Trophoblast cell (in vitro differentiated cells and primary cell): ENCODE measurements at regions not wholly inside any gene's neighbourhood (a gene's known extent, or its start where the extent isn't known, plus 50 kb on each side); places are given as distances from the start of the nearest gene placed in this dataset.

Experiments used
- DNase-seq, 2 donors: peaks; one replicate each; pipeline ENCODE4 v3.0.0-alpha.2; 2016
- H2AFZ ChIP-seq: 2 replicates; pipeline ENCODE4 v1.6.1; 2013; ENCODE audit warnings: low read length, moderate library complexity, mild to moderate bottlenecking; ENCODE audit not compliant: insufficient read depth, poor library complexity
- H2AK5ac ChIP-seq: 2 replicates; pipeline ENCODE4 v1.6.1; 2013; ENCODE audit warnings: mild to moderate bottlenecking, low read length
- H2BK120ac ChIP-seq: 2 replicates; pipeline ENCODE4 v1.6.1; 2013; ENCODE audit warnings: low read length, mild to moderate bottlenecking, moderate library complexity; ENCODE audit not compliant: insufficient read depth, poor library complexity
- H2BK12ac ChIP-seq: 2 replicates; pipeline ENCODE4 v1.6.1; 2013; ENCODE audit warnings: mild to moderate bottlenecking, low read length, moderate library complexity
- H2BK5ac ChIP-seq: 2 replicates; pipeline ENCODE4 v1.6.1; 2013; ENCODE audit warnings: low read length, low read depth, moderate library complexity, mild to moderate bottlenecking; ENCODE audit not compliant: poor library complexity
- H3K14ac ChIP-seq: 2 replicates; pipeline ENCODE4 v1.6.1; 2013; ENCODE audit warnings: mild to moderate bottlenecking, low read length
- H3K18ac ChIP-seq: 2 replicates; pipeline ENCODE4 v1.6.1; 2013; ENCODE audit warnings: mild to moderate bottlenecking, low read length
- H3K23ac ChIP-seq: 2 replicates; pipeline ENCODE4 v1.6.1; 2013; ENCODE audit warnings: low read length
- H3K27ac ChIP-seq: 2 replicates; pipeline ENCODE4 v1.5.1; 2013; ENCODE audit warnings: low read depth, mild to moderate bottlenecking, inconsistent platforms, low read length, moderate library complexity
- H3K27me3 ChIP-seq: 2 replicates; pipeline ENCODE4 v1.6.1; 2013; ENCODE audit warnings: inconsistent platforms, mild to moderate bottlenecking, low read length, moderate library complexity; ENCODE audit not compliant: insufficient read depth
- H3K36me3 ChIP-seq, 2 experiments: 1 replicate in 1 of 2; 2 replicates in 1 of 2; pipeline ENCODE4 v1.6.1; 2013; ENCODE audit warnings: low read length in 2 of 2, mild to moderate bottlenecking in 2 of 2, moderate library complexity in 1 of 2; ENCODE audit not compliant: insufficient read depth in 2 of 2, control insufficient read depth in 1 of 2
- H3K4ac ChIP-seq: 2 replicates; pipeline ENCODE4 v1.6.1; 2013; ENCODE audit warnings: low read depth, mild to moderate bottlenecking, low read length, moderate library complexity
- H3K4me1 ChIP-seq, 2 experiments: 1 replicate in 1 of 2; 2 replicates in 1 of 2; pipeline ENCODE4 v1.6.1; 2013; ENCODE audit warnings: low read length in 2 of 2, mild to moderate bottlenecking in 2 of 2, moderate library complexity in 1 of 2; ENCODE audit not compliant: insufficient read depth in 2 of 2, control insufficient read depth in 1 of 2
- H3K4me2 ChIP-seq: 2 replicates; pipeline ENCODE4 v1.6.1; 2013; ENCODE audit warnings: inconsistent platforms, mild to moderate bottlenecking, low read length, moderate library complexity
- H3K4me3 ChIP-seq: 2 replicates; pipeline ENCODE4 v1.5.1; 2013; ENCODE audit warnings: mild to moderate bottlenecking, low read depth, low read length, inconsistent platforms
- H3K79me1 ChIP-seq: one replicate; pipeline ENCODE4 v1.6.1; 2013; ENCODE audit warnings: low read length
- H3K79me2 ChIP-seq: 2 replicates; pipeline ENCODE4 v1.6.1; 2013; ENCODE audit warnings: low read length, mild to moderate bottlenecking; ENCODE audit not compliant: control insufficient read depth, insufficient read depth, poor library complexity
- H3K9ac ChIP-seq: 2 replicates; pipeline ENCODE4 v1.6.1; 2013; ENCODE audit warnings: mild to moderate bottlenecking, low read length
- H3K9me3 ChIP-seq: 2 replicates; pipeline ENCODE4 v1.6.1; 2013; ENCODE audit warnings: low read depth, mild to moderate bottlenecking, control low read depth, inconsistent platforms, low read length; ENCODE audit not compliant: insufficient read depth
- H4K12ac ChIP-seq: 2 replicates; pipeline ENCODE4 v1.6.1; 2013; ENCODE audit warnings: low read depth, mild to moderate bottlenecking, low read length, moderate library complexity
- H4K8ac ChIP-seq: 2 replicates; pipeline ENCODE4 v1.6.1; 2013; ENCODE audit warnings: low read depth, mild to moderate bottlenecking, low read length, moderate library complexity
- H4K91ac ChIP-seq: one replicate; pipeline ENCODE4 v1.6.1; 2013; ENCODE audit warnings: low read depth, mild to moderate bottlenecking, low read length, moderate library complexity
- WGBS: extraction: QIAGEN DNeasy Blood & Tissue Kit; methylation state at CpG from one replicate; pipeline ENCODE4 v1.1.7; 2013; ENCODE audit warnings: missing lambda C conversion rate; ENCODE audit not compliant: insufficient read length, insufficient coverage; ENCODE audit errors: extremely low coverage; 5-methylcytosine and 5-hydroxymethylcytosine counted together

- H2AK5ac ChIP-seq: no peak overlapping the region
- H3K4me2 ChIP-seq: no peak overlapping the region
- no peak overlapping the region for H2BK12ac ChIP-seq
- H3K4me3 ChIP-seq: no peak overlapping the region
- no peak overlapping the region for H3K9ac ChIP-seq
- DNase-seq: no peak
- H4K8ac ChIP-seq: no peak overlapping the region
- no peak overlapping the region for H2AFZ ChIP-seq
- H2BK5ac ChIP-seq: no peak overlapping the region
- H3K23ac ChIP-seq: no peak overlapping the region
- H3K79me2 ChIP-seq: no peaks in the 10 kb centered on the region
- H3K4me1 ChIP-seq: no peaks in the 10 kb centered on the region
- no peak overlapping the region for H3K4ac ChIP-seq
- no peaks in the 10 kb centered on the region for H3K27me3 ChIP-seq
- H3K79me1 ChIP-seq: no peaks in the 10 kb centered on the region
- H3K36me3 ChIP-seq: no peaks in the 10 kb centered on the region
- WGBS: no CpG with 5 or more reads among the region's 2 CpGs
- H3K27ac ChIP-seq: no peak overlapping the region
- no peak overlapping the region for H2BK120ac ChIP-seq
- no peaks in the 10 kb centered on the region for H3K9me3 ChIP-seq
- H3K18ac ChIP-seq: no peak overlapping the region
- H3K14ac ChIP-seq: no peak overlapping the region
- no peak overlapping the region for H4K12ac ChIP-seq
- no peak overlapping the region for H4K91ac ChIP-seq
These were observed 1615.8 kb downstream of the ARAP2 start for GRCh38 chr4:34628471-34628870.

GRCh38 chr4:34629451-34629850, 1614.9 kb downstream of the ARAP2 start:
- Histone ChIP-seq H2AFZ (no peak overlapping the region), H4K8ac (no peak overlapping the region), H3K79me2 (no peaks in the 10 kb centered on the region), H3K79me1 (no peaks in the 10 kb centered on the region), H3K4me2 (no peak overlapping the region), H4K12ac (no peak overlapping the region), H3K36me3 (no peaks in the 10 kb centered on the region), H4K91ac (no peak overlapping the region), H3K18ac (no peak overlapping the region), H3K4me1 (no peaks in the 10 kb centered on the region), H2BK120ac (no peak overlapping the region), H3K4me3 (no peak overlapping the region), H2AK5ac (no peak overlapping the region), H2BK5ac (no peak overlapping the region), H3K9me3 (no peaks in the 10 kb centered on the region), H3K23ac (no peak overlapping the region), H3K9ac (no peak overlapping the region), H3K27ac (no peak overlapping the region), H3K14ac (no peak overlapping the region), H2BK12ac (no peak overlapping the region), H3K27me3 (no peaks in the 10 kb centered on the region), H3K4ac (no peak overlapping the region)
- WGBS: no CpG with 5 or more reads among the region's 2 CpGs
- no peak for DNase-seq

GRCh38 chr4:34633241-34633640, 1611.1 kb downstream of the ARAP2 start:
- Histone ChIP-seq H3K79me2 (no peaks in the 10 kb centered on the region), H3K27me3 (no peaks in the 10 kb centered on the region), H3K4me3 (no peak overlapping the region), H2AK5ac (no peak overlapping the region), H3K18ac (no peak overlapping the region), H3K4ac (no peak overlapping the region), H3K27ac (no peak overlapping the region), H3K4me2 (no peak overlapping the region), H3K14ac (no peak overlapping the region), H3K36me3 (no peaks in the 10 kb centered on the region), H2BK5ac (no peak overlapping the region), H4K8ac (no peak overlapping the region), H3K23ac (no peak overlapping the region), H4K12ac (no peak overlapping the region), H4K91ac (no peak overlapping the region), H3K9ac (no peak overlapping the region), H2AFZ (no peak overlapping the region), H3K9me3 (no peaks in the 10 kb centered on the region), H2BK120ac (no peak overlapping the region), H3K4me1 (no peaks in the 10 kb centered on the region), H2BK12ac (no peak overlapping the region), H3K79me1 (no peaks in the 10 kb centered on the region)
- no CpG with 5 or more reads among the region's 2 CpGs for WGBS
- DNase-seq: no peak

- H3K9me3 ChIP-seq: no peaks in the 10 kb centered on the region
- no peak overlapping the region for H2BK5ac ChIP-seq
- H2BK12ac ChIP-seq: no peak overlapping the region
- no peak overlapping the region for H3K14ac ChIP-seq
- H2AK5ac ChIP-seq: no peak overlapping the region
- no peak for DNase-seq
- no peak overlapping the region for H3K4me3 ChIP-seq
- H3K23ac ChIP-seq: no peak overlapping the region
- no peaks in the 10 kb centered on the region for H3K36me3 ChIP-seq
- no peak overlapping the region for H2BK120ac ChIP-seq
- H4K91ac ChIP-seq: no peak overlapping the region
- H3K4ac ChIP-seq: no peak overlapping the region
- H3K18ac ChIP-seq: no peak overlapping the region
- WGBS: no CpG with 5 or more reads among the region's 2 CpGs
- H3K79me1 ChIP-seq: no peaks in the 10 kb centered on the region
- H3K27me3 ChIP-seq: no peaks in the 10 kb centered on the region
- H3K4me1 ChIP-seq: no peaks in the 10 kb centered on the region
- no peaks in the 10 kb centered on the region for H3K79me2 ChIP-seq
- H3K27ac ChIP-seq: no peak overlapping the region
- H2AFZ ChIP-seq: no peak overlapping the region
- no peak overlapping the region for H3K4me2 ChIP-seq
- H3K9ac ChIP-seq: no peak overlapping the region
- no peak overlapping the region for H4K12ac ChIP-seq
- no peak overlapping the region for H4K8ac ChIP-seq
These were observed 1607.7 kb downstream of the ARAP2 start for GRCh38 chr4:34636623-34637022.
